Stimulated activated memory B cell treated with anti-CD40 and anti-IgM and Interleukin-4, amounts not matched to agents 10 μg/mL and 1 μg/mL and 100 μg/mL, for 72 hours (primary cell): ENCODE measurements at regions not wholly inside any gene's neighbourhood (a gene's known extent, or its start where the extent isn't known, plus 50 kb on each side); places are given as distances from the start of the nearest gene placed in this dataset.

Experiments
- ATAC-seq: fragments of 150-1000 bp; cut with Tn5 transposase; 2 replicates; pipeline ENCODE4 v1.10.0; 2021
- H3K27ac Mint-ChIP-seq: one replicate; pipeline ENCODE4 v1.8.0; 2022; ENCODE audit warnings: mild to moderate bottlenecking, mixed read lengths
- H3K27me3 Mint-ChIP-seq: one replicate; pipeline ENCODE4 v1.8.0; 2022; ENCODE audit warnings: mixed read lengths
- H3K36me3 Mint-ChIP-seq: one replicate; pipeline ENCODE4 v1.8.0; 2022; ENCODE audit warnings: mixed read lengths
- H3K4me1 Mint-ChIP-seq: one replicate; pipeline ENCODE4 v1.8.0; 2022; ENCODE audit warnings: mixed read lengths
- H3K4me3 Mint-ChIP-seq: one replicate; pipeline ENCODE4 v1.8.0; 2022; ENCODE audit warnings: mild to moderate bottlenecking, moderate library complexity, mixed read lengths
- H3K9me3 Mint-ChIP-seq: one replicate; pipeline ENCODE4 v1.8.0; 2022; ENCODE audit warnings: mixed read lengths

- no peaks in the 10 kb centered on the region for H3K36me3 Mint-ChIP-seq
- H3K27ac Mint-ChIP-seq, result no peak overlapping the region
- ATAC-seq, result no peak
- no peaks in the 10 kb centered on the region for H3K9me3 Mint-ChIP-seq
- H3K4me3 Mint-ChIP-seq, result no peak overlapping the region
- H3K27me3 Mint-ChIP-seq, result peaks cover 39% of the 10 kb centered on the region
- no peaks in the 10 kb centered on the region for H3K4me1 Mint-ChIP-seq
These were observed 134.9 kb upstream of the SLC14A2 start for GRCh38 chr18:45480219-45481015.

- no peak overlapping the region for H3K27ac Mint-ChIP-seq
- H3K36me3 Mint-ChIP-seq, result no peaks in the 10 kb centered on the region
- peaks cover 32% of the 10 kb centered on the region for H3K27me3 Mint-ChIP-seq
- no peaks in the 10 kb centered on the region for H3K9me3 Mint-ChIP-seq
- no peak overlapping the region for H3K4me3 Mint-ChIP-seq
- H3K4me1 Mint-ChIP-seq, result no peaks in the 10 kb centered on the region
- ATAC-seq, result no peak
These were observed 133.5 kb upstream of the SLC14A2 start for GRCh38 chr18:45481821-45482220.

GRCh38 chr18:45482286-45482685 is 133.0 kb upstream of the SLC14A2 start:
- no peaks in the 10 kb centered on the region for H3K36me3 Mint-ChIP-seq
- H3K9me3 Mint-ChIP-seq, result no peaks in the 10 kb centered on the region
- no peak for ATAC-seq
- H3K27me3 Mint-ChIP-seq, result peaks cover 30% of the 10 kb centered on the region
- H3K27ac Mint-ChIP-seq, result no peak overlapping the region
- H3K4me3 Mint-ChIP-seq, result no peak overlapping the region
- H3K4me1 Mint-ChIP-seq, result no peaks in the 10 kb centered on the region

GRCh38 chr18:45487581-45487980 is 127.7 kb upstream of the SLC14A2 start:
- Mint-ChIP-seq H3K4me3 (no peak overlapping the region), H3K4me1 (no peaks in the 10 kb centered on the region), H3K36me3 (no peaks in the 10 kb centered on the region), H3K9me3 (no peaks in the 10 kb centered on the region), H3K27ac (no peak overlapping the region), H3K27me3 (peaks cover 9% of the 10 kb centered on the region)
- no peak for ATAC-seq

GRCh38 chr18:45488645-45489044 is 126.6 kb upstream of the SLC14A2 start:
- Mint-ChIP-seq H3K4me1 (no peaks in the 10 kb centered on the region), H3K36me3 (no peaks in the 10 kb centered on the region), H3K27me3 (peaks cover 9% of the 10 kb centered on the region), H3K9me3 (no peaks in the 10 kb centered on the region), H3K4me3 (no peak overlapping the region), H3K27ac (no peak overlapping the region)
- ATAC-seq, result no peak

- Mint-ChIP-seq H3K4me1 (no peaks in the 10 kb centered on the region), H3K9me3 (no peaks in the 10 kb centered on the region), H3K36me3 (no peaks in the 10 kb centered on the region), H3K27ac (no peak overlapping the region), H3K27me3 (peaks cover 20% of the 10 kb centered on the region), H3K4me3 (no peak overlapping the region)
- ATAC-seq, result no peak
These were observed 121.4 kb upstream of the SLC14A2 start for GRCh38 chr18:45493830-45494229.

DNA sequence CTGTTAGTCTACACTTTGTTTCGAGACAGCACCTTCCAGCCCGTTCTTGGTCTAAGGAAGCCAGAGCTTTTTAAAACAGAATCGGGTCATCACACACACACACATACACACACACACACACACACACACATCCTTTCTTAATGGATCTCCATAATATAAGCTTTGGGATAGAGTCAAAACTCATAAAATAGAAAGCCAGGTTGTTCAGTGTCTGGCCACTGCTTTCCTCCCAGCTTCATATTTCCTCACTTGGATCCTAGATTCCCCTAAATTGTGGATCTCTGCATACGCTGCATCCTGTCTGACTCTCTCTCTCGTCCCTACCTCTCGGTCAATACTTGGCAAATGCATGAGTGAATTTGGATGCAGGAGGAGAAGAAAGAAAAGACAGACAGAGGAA is 120.5 kb upstream of the SLC14A2 start:
- Mint-ChIP-seq H3K4me1 (no peaks in the 10 kb centered on the region), H3K9me3 (no peaks in the 10 kb centered on the region), H3K27ac (no peak overlapping the region), H3K27me3 (peaks cover 20% of the 10 kb centered on the region), H3K4me3 (no peak overlapping the region), H3K36me3 (no peaks in the 10 kb centered on the region)
- no peak for ATAC-seq

DNA sequence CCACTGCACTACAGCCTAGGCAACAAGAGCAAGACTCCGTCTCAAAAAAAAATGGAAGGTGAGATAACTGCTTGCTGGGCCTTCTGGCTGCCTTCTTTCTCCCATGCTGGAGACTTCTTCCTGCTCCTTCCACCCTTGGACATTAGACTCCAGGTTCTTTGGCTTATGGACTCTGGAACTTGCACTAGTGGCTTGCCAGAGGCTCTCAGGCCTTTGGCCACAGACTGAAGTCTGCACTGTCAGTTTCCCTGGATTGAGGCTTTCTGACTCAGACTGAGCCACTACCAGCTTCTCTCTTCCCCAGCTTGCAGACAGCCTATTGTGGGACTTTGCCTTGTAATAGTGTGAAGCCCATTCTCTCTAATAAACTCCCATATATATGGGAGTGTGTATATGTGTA is 118.5 kb upstream of the SLC14A2 start:
- no peak for ATAC-seq
- Mint-ChIP-seq H3K36me3 (no peaks in the 10 kb centered on the region), H3K4me1 (no peaks in the 10 kb centered on the region), H3K4me3 (no peak overlapping the region), H3K27me3 (peaks cover 20% of the 10 kb centered on the region), H3K9me3 (no peaks in the 10 kb centered on the region), H3K27ac (no peak overlapping the region)

DNA sequence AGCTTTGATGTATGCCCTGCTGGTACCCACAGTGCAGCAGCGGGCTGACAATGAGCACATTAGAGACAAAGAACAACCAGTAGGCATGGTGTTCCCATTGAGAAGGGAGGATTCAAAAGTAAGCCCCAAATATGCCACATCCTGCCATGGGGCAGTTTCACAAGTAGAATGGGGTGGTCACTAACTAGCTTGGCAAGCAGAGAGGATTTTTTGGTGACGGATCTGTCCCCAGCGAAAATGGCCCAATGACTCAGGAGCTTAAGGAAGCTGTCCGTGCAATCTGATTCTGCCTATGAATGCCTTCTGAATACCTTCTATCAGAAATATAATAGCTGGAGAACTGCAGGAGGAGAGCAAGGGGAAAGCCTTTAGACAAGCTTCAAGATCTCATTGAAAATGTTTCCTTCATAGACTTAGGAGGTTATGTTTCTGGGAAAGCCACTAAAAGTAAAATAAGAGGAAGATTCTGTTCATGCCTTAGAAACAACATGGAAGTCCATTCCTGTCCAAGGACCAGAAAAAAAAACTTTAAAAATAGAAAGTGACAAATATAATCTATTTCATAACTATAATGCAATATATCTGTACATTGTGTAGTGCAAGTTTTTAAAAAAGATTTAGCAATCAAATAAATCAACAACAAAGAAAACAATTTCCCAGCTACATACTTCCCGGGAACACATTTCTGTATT is 117.5 kb upstream of the SLC14A2 start:
- Mint-ChIP-seq H3K36me3 (no peaks in the 10 kb centered on the region), H3K27me3 (peaks cover 20% of the 10 kb centered on the region), H3K9me3 (no peaks in the 10 kb centered on the region), H3K4me1 (no peaks in the 10 kb centered on the region), H3K27ac (no peak overlapping the region), H3K4me3 (no peak overlapping the region)
- no peak for ATAC-seq

- Mint-ChIP-seq H3K27ac (no peak overlapping the region), H3K27me3 (peaks cover 20% of the 10 kb centered on the region), H3K9me3 (no peaks in the 10 kb centered on the region), H3K4me1 (no peaks in the 10 kb centered on the region), H3K4me3 (no peak overlapping the region), H3K36me3 (no peaks in the 10 kb centered on the region)
- ATAC-seq, result no peak
These were observed 117.0 kb upstream of the SLC14A2 start for GRCh38 chr18:45498287-45498658.

DNA sequence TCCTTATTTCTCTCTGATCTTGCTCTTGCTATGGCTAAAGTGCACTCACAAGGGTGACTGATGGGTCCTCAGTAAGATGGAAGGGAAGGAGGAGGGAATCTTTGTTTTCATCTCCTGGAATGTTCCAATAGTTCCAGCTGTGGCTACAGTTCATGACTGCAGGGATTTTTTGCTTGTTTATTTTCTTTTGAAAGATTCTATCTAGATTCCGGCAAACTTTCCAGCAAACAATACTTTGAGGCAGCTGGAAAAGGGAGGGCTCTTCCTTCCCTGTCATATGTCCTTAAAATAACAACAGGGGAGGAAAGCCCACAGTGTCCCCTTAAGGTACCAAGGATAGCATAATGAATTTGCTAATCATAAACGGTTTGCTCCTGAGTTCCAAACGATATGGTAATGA is 111.3 kb upstream of the SLC14A2 start:
- no peaks in the 10 kb centered on the region for H3K4me1 Mint-ChIP-seq
- H3K4me3 Mint-ChIP-seq, result no peak overlapping the region
- no peak overlapping the region for H3K27ac Mint-ChIP-seq
- no peak for ATAC-seq
- H3K27me3 Mint-ChIP-seq, result peaks cover 13% of the 10 kb centered on the region
- peaks cover 7% of the 10 kb centered on the region for H3K9me3 Mint-ChIP-seq
- H3K36me3 Mint-ChIP-seq, result no peaks in the 10 kb centered on the region

- no peaks in the 10 kb centered on the region for H3K36me3 Mint-ChIP-seq
- no peak overlapping the region for H3K27ac Mint-ChIP-seq
- no peaks in the 10 kb centered on the region for H3K4me1 Mint-ChIP-seq
- H3K9me3 Mint-ChIP-seq, result peaks cover 9% of the 10 kb centered on the region
- peaks cover 13% of the 10 kb centered on the region for H3K27me3 Mint-ChIP-seq
- no peak for ATAC-seq
- no peak overlapping the region for H3K4me3 Mint-ChIP-seq
These were observed 109.6 kb upstream of the SLC14A2 start for GRCh38 chr18:45505497-45506206.

- Mint-ChIP-seq H3K4me1 (no peaks in the 10 kb centered on the region), H3K9me3 (peaks cover 9% of the 10 kb centered on the region), H3K27me3 (peaks cover 20% of the 10 kb centered on the region), H3K36me3 (no peaks in the 10 kb centered on the region), H3K27ac (no peak overlapping the region), H3K4me3 (no peak overlapping the region)
- ATAC-seq, result no peak
These were observed 108.3 kb upstream of the SLC14A2 start for GRCh38 chr18:45506951-45507350.

DNA sequence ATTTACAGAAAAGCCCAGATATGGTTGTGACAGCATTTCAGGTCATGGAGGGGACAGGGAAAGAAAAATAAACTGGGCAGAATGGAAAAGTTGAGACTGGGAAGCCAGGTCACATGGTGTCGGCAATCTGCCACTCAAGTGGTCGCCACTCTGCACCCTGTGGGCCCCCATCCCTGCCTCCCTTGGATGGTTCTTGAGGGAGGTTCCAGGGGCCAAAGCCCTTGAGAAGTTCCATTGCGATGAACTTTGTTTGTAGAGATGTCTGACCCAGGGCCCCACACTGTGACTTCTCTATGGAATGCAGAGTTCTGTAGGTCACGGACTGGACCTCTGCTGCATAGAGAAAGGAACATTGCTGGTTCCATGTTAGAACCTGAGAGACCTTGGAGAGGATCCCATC is 105.7 kb upstream of the SLC14A2 start:
- no peak overlapping the region for H3K27ac Mint-ChIP-seq
- H3K36me3 Mint-ChIP-seq, result no peaks in the 10 kb centered on the region
- ATAC-seq, result no peak
- H3K9me3 Mint-ChIP-seq, result peaks cover 12% of the 10 kb centered on the region
- no peak overlapping the region for H3K4me3 Mint-ChIP-seq
- no peaks in the 10 kb centered on the region for H3K4me1 Mint-ChIP-seq
- H3K27me3 Mint-ChIP-seq, result peaks cover 20% of the 10 kb centered on the region

DNA sequence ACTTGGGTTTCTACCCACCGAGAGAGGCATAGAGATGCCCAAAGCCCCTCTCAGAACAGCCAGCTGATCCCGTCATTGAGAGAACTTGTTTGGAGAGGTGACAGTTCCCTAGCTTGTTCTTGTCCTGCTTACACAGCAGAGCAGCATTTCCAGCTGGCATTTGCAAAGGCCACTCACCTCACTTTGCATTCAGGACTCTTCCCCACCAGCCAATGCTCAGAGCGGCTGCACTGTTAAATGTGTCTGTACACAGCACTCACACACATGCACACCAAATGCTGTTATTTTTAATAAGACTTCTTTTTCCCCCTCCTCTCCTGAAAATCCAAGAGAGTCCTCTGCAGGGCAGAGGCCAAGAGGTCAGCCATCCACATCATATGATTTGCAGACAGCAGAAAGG is 104.6 kb upstream of the SLC14A2 start:
- Mint-ChIP-seq H3K4me1 (no peaks in the 10 kb centered on the region), H3K27ac (no peak overlapping the region), H3K9me3 (peaks cover 12% of the 10 kb centered on the region), H3K27me3 (peaks cover 20% of the 10 kb centered on the region), H3K36me3 (no peaks in the 10 kb centered on the region), H3K4me3 (no peak overlapping the region)
- ATAC-seq, result no peak
